ENCODE measurements at regions not wholly inside any gene's neighbourhood (a gene's known extent, or its start where the extent isn't known, plus 50 kb on each side); places are given as distances from the start of the nearest gene placed in this dataset.

DNA sequence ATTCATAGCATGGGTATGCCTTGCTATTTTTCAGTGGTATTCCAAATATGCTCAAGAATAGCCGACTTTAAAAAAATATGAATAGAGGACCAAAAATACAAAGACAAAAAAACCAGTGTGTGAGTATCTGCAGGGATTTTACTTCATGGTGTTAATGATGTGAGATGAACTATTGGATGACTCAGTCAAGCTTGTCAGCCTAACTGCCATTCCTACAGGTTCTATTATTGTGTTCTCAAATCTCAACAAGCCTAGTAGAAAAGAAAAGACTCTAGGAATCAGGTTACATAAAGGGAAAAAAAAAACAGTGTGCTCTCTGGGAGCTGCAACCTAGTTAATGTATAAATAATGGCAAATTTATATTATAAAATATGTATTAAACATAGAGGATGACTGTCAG lies 588.4 kb upstream of the BTBD3 start (continued):
- TF ChIP-seq SCMH1 (CRISPR knock-in tag; IDR thresholded peaks at IDR 0.05; ENCODE audit: borderline replicate concordance) (no peak), ZNF564 (CRISPR knock-in tag; IDR thresholded peaks at IDR 0.05) (no peak), SOX5 (CRISPR knock-in tag; IDR thresholded peaks at IDR 0.05; ENCODE audit: borderline replicate concordance) (no peak), HIVEP1 (CRISPR knock-in tag; IDR thresholded peaks at IDR 0.05) (no peak), SMC3 (IDR thresholded peaks at IDR 0.05; ENCODE audit: low read length) (no peak)
- TF ChIP-seq, protein P1, sequence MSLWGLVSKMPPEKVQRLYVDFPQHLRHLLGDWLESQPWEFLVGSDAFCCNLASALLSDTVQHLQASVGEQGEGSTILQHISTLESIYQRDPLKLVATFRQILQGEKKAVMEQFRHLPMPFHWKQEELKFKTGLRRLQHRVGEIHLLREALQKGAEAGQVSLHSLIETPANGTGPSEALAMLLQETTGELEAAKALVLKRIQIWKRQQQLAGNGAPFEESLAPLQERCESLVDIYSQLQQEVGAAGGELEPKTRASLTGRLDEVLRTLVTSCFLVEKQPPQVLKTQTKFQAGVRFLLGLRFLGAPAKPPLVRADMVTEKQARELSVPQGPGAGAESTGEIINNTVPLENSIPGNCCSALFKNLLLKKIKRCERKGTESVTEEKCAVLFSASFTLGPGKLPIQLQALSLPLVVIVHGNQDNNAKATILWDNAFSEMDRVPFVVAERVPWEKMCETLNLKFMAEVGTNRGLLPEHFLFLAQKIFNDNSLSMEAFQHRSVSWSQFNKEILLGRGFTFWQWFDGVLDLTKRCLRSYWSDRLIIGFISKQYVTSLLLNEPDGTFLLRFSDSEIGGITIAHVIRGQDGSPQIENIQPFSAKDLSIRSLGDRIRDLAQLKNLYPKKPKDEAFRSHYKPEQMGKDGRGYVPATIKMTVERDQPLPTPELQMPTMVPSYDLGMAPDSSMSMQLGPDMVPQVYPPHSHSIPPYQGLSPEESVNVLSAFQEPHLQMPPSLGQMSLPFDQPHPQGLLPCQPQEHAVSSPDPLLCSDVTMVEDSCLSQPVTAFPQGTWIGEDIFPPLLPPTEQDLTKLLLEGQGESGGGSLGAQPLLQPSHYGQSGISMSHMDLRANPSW (CRISPR knock-in tag; IDR thresholded peaks at IDR 0.05; ENCODE audit: borderline replicate concordance): no peak

DNA sequence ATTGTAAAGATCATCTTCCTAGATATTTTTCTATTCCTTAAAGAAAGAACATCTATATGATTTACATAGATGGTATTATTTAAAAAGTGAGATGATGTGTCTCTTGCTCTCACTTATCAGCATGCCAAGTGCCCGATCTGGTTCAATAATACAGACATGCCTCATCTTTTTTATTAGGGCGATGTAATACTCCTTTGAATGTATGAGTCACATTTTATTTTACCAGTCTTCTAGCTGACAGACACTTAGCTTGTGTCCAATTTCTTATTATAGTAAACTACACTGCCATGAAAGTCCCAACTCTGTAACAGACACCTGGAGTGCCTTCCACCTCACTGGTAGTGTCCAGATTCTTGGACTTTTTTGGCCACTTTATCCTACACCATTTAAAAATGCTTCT lies 586.6 kb upstream of the BTBD3 start:
- no peak for DNase-seq (ENCODE audit: low spot score)
- no peaks in the 10 kb centered on the region for H4K20me1 ChIP-seq (ENCODE audit: insufficient read depth, low read length)
- 2% methylated on average over 2 of the region's 2 CpGs for whole genome bisulfite sequencing (ENCODE audit: low lambda C conversion rate)
- no peaks in the 10 kb centered on the region for H3K4me1 ChIP-seq (ENCODE audit: insufficient read depth, low read length)
- ChIA-PET POLR2A (no interaction called here), CTCF (ENCODE audit: low intra/inter-chr PET ratio, low total read pairs) (no interaction called here)
- H3K27me3 ChIP-seq (ENCODE audit: control insufficient read depth in 1 of 2, insufficient read depth in 2 of 2, low read length in 2 of 2): no peaks in the 10 kb centered on the region
- H3K79me2 ChIP-seq (ENCODE audit: insufficient read depth, low read length): no peaks in the 10 kb centered on the region
- no peak for FAIRE-seq
- no TSS peak for BruUV-seq (replicated peaks)
- H2AFZ ChIP-seq (ENCODE audit: low read length): no peak overlapping the region
- H3K27ac ChIP-seq (ENCODE audit: extremely low read length, insufficient read depth, low read length): no peak overlapping the region
- H3K36me3 ChIP-seq (replicated peaks in 1 of 2; ENCODE audit: control insufficient read depth in 1 of 2, insufficient read depth in 2 of 2, low read length in 2 of 2): no peaks in the 10 kb centered on the region
- no peak overlapping the region for H3K4me3 ChIP-seq (replicated peaks in 1 of 3; ENCODE audit: insufficient read depth in 1 of 3, low read depth in 2 of 3, low read length in 3 of 3)
- no peaks in the 10 kb centered on the region for H3K9me3 ChIP-seq (ENCODE audit: low read length)
- no peak for ATAC-seq
- in situ Hi-C loops (cut with HindIII; ENCODE audit: extremely low pct_ligation_motif_present, low pct_unique_long_range_greater_than_20kb): no loop called here
- no peak overlapping the region for H3K4me2 ChIP-seq (ENCODE audit: low read depth, low read length)
- intact Hi-C loops (cut with micrococcal nuclease; ENCODE audit: unreplicated experiment): no loop called here
- no peak overlapping the region for H3K9ac ChIP-seq (ENCODE audit: insufficient read depth, low read depth, low read length)
- TF ChIP-seq ZSCAN12 (CRISPR knock-in tag; IDR thresholded peaks at IDR 0.05) (no peak), ZNF672 (CRISPR knock-in tag; IDR thresholded peaks at IDR 0.05) (no peak), ZNF329 (CRISPR knock-in tag; IDR thresholded peaks at IDR 0.05; ENCODE audit: low read depth) (no peak), ATF7-NPFF (CRISPR knock-in tag; IDR thresholded peaks at IDR 0.05; ENCODE audit: low read depth) (no peak), CENPX (CRISPR knock-in tag; IDR thresholded peaks at IDR 0.05) (no peak), ZSCAN20 (CRISPR knock-in tag; IDR thresholded peaks at IDR 0.05; ENCODE audit: borderline replicate concordance) (no peak), ZNF367 (CRISPR knock-in tag; IDR thresholded peaks at IDR 0.05; ENCODE audit: borderline replicate concordance) (no peak), SRY (CRISPR knock-in tag; IDR thresholded peaks at IDR 0.05) (no peak), REL (CRISPR knock-in tag; conservative IDR thresholded peaks at IDR 0.05) (no peak), ZNF550 (CRISPR knock-in tag; IDR thresholded peaks at IDR 0.05; ENCODE audit: borderline replicate concordance) (no peak), POLR2AphosphoS2 (IDR thresholded peaks at IDR 0.05; ENCODE audit: low read depth, low read length) (no peak), TEAD2 (CRISPR knock-in tag; IDR thresholded peaks at IDR 0.05) (no peak), ARID2 (CRISPR knock-in tag; IDR thresholded peaks at IDR 0.05; ENCODE audit: borderline replicate concordance) (no peak), ATAD3A (CRISPR knock-in tag; IDR thresholded peaks at IDR 0.05) (no peak), ZNF570 (CRISPR knock-in tag; IDR thresholded peaks at IDR 0.05; ENCODE audit: borderline replicate concordance) (no peak)
- TF ChIP-seq, protein P2, sequence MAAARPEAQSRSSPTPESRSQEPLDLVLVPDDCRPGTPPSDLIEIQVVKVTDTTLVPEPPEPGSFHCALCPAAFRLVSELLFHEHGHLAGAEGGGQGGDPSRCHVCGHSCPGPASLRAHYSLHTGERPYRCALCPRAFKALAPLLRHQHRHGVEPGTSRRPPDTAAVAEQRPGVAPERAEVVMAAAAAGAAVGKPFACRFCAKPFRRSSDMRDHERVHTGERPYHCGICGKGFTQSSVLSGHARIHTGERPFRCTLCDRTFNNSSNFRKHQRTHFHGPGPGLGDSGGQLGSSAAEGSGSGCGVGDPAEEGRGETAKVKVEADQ (CRISPR knock-in tag; IDR thresholded peaks at IDR 0.05; ENCODE audit: borderline replicate concordance): no peak
- TF ChIP-seq, protein P3, sequence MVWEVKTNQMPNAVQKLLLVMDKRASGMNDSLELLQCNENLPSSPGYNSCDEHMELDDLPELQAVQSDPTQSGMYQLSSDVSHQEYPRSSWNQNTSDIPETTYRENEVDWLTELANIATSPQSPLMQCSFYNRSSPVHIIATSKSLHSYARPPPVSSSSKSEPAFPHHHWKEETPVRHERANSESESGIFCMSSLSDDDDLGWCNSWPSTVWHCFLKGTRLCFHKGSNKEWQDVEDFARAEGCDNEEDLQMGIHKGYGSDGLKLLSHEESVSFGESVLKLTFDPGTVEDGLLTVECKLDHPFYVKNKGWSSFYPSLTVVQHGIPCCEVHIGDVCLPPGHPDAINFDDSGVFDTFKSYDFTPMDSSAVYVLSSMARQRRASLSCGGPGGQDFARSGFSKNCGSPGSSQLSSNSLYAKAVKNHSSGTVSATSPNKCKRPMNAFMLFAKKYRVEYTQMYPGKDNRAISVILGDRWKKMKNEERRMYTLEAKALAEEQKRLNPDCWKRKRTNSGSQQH (CRISPR knock-in tag; IDR thresholded peaks at IDR 0.05; ENCODE audit: low read depth): no peak
